Mucosa of descending colon (tissue), 3 donors: ENCODE measurements at regions not wholly inside any gene's neighbourhood (a gene's known extent, or its start where the extent isn't known, plus 50 kb on each side); places are given as distances from the start of the nearest gene placed in this dataset.

Experiments used
- ATAC-seq: fragments of 200-7000 bp; cut with Tn5 transposase; one replicate; pipeline ENCODE4 v1.9.1; 2020; ENCODE audit warnings: mild to moderate bottlenecking, moderate library complexity
- DNase-seq, 3 donors: peaks; one replicate each; pipeline ENCODE4 v3.0.0-alpha.2; 2020
- H3K36me3 ChIP-seq: fragments of 200-600 bp; one replicate; pipeline ENCODE4 v1.8.0; 2021; ENCODE audit warnings: low read depth, mild to moderate bottlenecking
- H3K4me1 ChIP-seq: fragments of 200-600 bp; one replicate; pipeline ENCODE4 v1.8.0; 2021; ENCODE audit warnings: low read depth, mild to moderate bottlenecking
- H3K4me3 ChIP-seq: fragments of 200-600 bp; one replicate; pipeline ENCODE4 v1.8.0; 2021; ENCODE audit warnings: mild to moderate bottlenecking
- H3K9me3 ChIP-seq: fragments of 200-600 bp; one replicate; pipeline ENCODE4 v1.8.0; 2021; ENCODE audit warnings: mild to moderate bottlenecking
- intact Hi-C, 2 donors: fragments of 100-400 bp; cut with DNase I in 1 of 2; cut with micrococcal nuclease in 1 of 2; formaldehyde crosslinking; loops; one replicate each; pipeline versions ENCODE4 v1.11.0 to v1.11.1; 2022; cut with DNase I, micrococcal nuclease
- TF ChIP-seq, protein P1 (sequence below): fragments of 200-600 bp; IDR thresholded peaks from one replicate; pipeline ENCODE4 v1.8.0; 2022; ENCODE audit warnings: antibody characterized with exemption, mild to moderate bottlenecking
- donor health status: DM: no; HTN: no; CAD: no; lungs with moderate emphysema.
- donor health status: DM: no; HTN: no; CAD: no.
- donor health status: DM: no; HTN: yes; CAD: no.

DNA sequence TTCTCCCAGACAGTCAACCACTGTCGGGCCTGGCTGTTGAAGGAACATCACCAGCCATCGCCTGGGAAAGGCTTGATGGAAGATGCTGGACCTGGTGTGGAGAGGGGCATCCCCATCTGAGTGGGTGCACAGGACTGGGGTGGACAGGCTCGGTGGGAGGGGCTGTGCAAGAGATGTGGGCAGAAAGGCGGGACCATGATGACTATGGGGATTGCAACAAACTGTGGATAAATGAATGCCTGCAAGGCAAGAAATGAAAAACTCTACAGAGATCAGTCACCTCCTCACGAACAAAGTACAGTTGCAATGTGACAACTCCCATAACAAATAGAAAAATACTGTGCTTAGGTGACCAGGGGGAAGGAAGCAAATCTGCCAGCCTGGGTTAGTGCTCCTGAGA, 171.9 kb upstream of the GPR12 start:
- Histone ChIP-seq H3K4me3 (no peak overlapping the region), H3K4me1 (no peaks in the 10 kb centered on the region), H3K36me3 (no peaks in the 10 kb centered on the region), H3K9me3 (no peaks in the 10 kb centered on the region)
- intact Hi-C loops: no loop called here
- TF ChIP-seq, protein P1, sequence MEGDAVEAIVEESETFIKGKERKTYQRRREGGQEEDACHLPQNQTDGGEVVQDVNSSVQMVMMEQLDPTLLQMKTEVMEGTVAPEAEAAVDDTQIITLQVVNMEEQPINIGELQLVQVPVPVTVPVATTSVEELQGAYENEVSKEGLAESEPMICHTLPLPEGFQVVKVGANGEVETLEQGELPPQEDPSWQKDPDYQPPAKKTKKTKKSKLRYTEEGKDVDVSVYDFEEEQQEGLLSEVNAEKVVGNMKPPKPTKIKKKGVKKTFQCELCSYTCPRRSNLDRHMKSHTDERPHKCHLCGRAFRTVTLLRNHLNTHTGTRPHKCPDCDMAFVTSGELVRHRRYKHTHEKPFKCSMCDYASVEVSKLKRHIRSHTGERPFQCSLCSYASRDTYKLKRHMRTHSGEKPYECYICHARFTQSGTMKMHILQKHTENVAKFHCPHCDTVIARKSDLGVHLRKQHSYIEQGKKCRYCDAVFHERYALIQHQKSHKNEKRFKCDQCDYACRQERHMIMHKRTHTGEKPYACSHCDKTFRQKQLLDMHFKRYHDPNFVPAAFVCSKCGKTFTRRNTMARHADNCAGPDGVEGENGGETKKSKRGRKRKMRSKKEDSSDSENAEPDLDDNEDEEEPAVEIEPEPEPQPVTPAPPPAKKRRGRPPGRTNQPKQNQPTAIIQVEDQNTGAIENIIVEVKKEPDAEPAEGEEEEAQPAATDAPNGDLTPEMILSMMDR: no peak
- DNase-seq (no peak), ATAC-seq (no peak)

DNA sequence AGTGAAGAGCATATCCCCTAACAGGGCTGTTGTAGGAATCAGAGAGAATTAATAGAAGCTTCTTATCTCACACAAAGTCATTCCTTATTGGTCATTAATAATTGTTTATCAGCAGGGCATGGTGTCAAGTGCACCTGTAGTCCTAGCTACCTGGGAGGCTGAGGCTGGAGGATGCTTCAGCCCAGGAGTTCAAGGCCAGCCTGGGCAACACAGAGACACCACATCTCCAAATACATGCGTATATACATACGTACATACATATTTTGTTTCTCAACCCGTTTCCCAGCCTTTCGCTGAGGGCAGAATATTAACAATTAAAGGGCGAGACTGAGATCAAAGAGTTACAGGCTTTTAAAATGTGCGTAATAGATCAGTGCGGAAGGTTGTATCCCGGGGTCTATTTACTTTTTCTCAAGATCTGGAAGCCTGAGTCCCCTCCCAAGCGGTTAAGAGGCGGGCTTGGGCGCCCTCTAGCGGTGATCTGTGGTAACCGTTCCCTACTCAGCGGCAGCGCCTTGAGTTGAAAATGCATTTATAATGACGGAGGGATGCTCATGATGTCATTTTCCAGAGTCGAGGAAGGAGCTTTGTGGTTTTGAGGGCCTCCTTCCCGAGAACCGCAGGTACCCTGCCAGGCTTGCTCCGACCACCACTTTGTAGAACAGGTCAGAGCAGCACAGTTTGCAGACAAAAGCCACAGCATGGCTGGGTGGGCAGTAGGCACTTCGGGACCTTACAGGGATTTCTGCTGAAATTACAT, 169.6 kb upstream of the GPR12 start:
- Histone ChIP-seq H3K36me3 (no peaks in the 10 kb centered on the region), H3K4me1 (no peaks in the 10 kb centered on the region), H3K4me3 (no peak overlapping the region), H3K9me3 (no peaks in the 10 kb centered on the region)
- intact Hi-C loops: no loop called here
- TF ChIP-seq, protein P1: peak; percentile 89
- peak in 2 of 3 donors; percentile 72 to 73 for DNase-seq
- ATAC-seq: peak; percentile 85

DNA sequence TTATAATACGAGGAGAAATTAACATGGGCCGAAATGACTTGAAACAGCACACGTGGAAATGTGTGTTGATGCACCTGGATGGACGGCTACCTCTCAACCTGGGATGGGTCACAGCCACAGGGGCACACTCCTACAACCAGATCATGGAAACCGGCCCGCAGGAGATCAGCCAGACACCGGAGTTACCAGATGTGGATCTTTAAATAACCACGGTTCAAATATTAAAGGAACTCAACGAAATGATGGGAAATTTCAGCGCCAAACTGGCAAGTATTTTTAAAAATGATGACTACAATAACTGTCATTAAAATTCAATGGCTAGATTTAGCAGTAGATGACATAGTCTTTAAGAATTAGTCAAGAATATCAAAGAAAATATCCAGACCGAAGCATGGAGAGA, 166.9 kb upstream of the GPR12 start:
- Histone ChIP-seq H3K4me3 (no peak overlapping the region), H3K9me3 (no peaks in the 10 kb centered on the region), H3K36me3 (no peaks in the 10 kb centered on the region), H3K4me1 (no peaks in the 10 kb centered on the region)
- TF ChIP-seq, protein P1: no peak
- no peak for ATAC-seq
- DNase-seq: no peak
- intact Hi-C loops: no loop called here

DNA sequence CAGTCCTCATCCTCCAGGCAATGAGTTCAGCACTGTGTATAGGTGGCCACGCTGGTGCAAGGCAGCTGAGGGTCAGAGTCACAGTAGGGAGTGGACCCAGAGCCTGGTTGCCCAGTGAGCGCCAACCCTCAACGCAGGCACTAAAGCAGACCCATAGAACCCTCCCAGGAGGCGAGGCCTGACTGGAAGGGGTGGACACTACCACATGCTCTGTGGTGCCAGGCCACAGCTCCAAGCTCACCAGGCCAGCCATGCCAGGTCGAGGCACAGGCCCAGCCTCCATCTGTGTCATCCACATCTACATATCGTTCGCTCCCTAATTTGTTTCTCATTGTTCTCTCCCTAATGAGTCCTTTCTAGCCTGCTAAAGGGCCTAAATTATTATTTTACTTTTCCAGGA, 165.8 kb upstream of the GPR12 start:
- no peak for ATAC-seq
- intact Hi-C loops: no loop called here

DNA sequence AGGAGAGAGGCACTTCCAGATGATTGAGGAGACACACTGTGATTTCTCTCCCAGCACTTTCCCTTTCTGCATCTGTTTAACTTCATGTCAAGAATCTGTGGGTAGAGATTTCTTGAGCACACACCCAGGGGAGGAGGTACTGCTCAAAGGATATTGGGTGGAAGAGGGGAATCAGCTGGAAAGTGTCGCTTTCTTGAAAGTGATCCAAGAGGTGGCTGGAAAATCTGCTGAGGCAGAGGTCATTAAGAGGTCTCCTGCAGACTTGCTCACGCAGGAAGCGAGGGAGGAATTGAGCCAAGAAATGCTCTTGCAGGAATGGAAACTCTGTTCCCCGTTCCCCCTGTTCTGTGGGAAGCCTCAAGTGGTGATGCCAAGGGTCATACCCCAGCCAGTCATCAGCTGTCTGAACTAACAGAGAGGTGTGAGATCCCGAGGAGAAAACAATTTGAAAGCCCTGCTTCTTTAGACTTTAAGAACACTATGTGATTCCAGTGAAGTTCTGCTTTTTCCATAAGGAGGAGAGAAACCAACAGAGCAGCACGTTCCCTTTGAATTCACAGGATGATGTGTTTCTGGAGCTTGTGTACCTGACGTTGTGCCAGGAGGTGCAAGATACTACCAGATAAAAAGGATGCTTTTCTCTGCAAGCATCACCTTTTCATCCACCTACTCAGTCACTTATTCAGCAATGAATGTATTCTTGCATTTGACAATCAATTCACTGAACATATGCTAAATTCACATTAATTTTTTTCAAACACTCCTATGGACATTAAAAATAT, 163.4 kb upstream of the GPR12 start:
- H3K36me3 ChIP-seq: no peaks in the 10 kb centered on the region
- TF ChIP-seq, protein P1: no peak
- H3K4me1 ChIP-seq: no peaks in the 10 kb centered on the region
- no peaks in the 10 kb centered on the region for H3K9me3 ChIP-seq
- H3K4me3 ChIP-seq: no peak overlapping the region
- intact Hi-C loops: no loop called here
- DNase-seq (no peak), ATAC-seq (no peak)

More for the DNA sequence above, 165.8 kb upstream of the GPR12 start:
- DNase-seq: no peak
- Histone ChIP-seq H3K36me3 (no peaks in the 10 kb centered on the region), H3K4me3 (no peak overlapping the region), H3K9me3 (no peaks in the 10 kb centered on the region), H3K4me1 (no peaks in the 10 kb centered on the region)
- TF ChIP-seq, protein P1: no peak
